ENCODE measurements at regions not wholly inside any gene's neighbourhood (a gene's known extent, or its start where the extent isn't known, plus 50 kb on each side); places are given as distances from the start of the nearest gene placed in this dataset.

DNA sequence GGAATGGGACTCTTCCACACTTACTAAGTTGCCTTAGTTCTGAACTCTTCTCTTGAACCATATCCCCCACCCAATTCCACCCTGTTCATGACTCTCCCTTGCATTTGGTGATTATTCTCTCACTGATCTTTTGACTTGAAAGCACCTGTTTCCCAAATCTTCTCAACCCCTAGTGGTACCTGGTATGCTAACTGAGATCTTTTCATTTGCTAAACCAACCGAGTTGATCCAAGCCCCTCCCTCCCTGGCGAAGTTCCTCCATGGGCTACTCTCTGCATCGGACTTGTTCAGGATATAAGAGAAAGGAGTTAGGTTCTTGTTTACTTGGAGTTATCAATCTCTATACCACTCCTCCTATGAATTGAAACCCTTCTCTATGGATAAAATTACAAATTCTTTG lies 593.5 kb downstream of the BCL11A start:
- TF ChIP-seq, protein P1, sequence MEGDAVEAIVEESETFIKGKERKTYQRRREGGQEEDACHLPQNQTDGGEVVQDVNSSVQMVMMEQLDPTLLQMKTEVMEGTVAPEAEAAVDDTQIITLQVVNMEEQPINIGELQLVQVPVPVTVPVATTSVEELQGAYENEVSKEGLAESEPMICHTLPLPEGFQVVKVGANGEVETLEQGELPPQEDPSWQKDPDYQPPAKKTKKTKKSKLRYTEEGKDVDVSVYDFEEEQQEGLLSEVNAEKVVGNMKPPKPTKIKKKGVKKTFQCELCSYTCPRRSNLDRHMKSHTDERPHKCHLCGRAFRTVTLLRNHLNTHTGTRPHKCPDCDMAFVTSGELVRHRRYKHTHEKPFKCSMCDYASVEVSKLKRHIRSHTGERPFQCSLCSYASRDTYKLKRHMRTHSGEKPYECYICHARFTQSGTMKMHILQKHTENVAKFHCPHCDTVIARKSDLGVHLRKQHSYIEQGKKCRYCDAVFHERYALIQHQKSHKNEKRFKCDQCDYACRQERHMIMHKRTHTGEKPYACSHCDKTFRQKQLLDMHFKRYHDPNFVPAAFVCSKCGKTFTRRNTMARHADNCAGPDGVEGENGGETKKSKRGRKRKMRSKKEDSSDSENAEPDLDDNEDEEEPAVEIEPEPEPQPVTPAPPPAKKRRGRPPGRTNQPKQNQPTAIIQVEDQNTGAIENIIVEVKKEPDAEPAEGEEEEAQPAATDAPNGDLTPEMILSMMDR (IDR thresholded peaks at IDR 0.05): no peak
- TF ChIP-seq POLR2A (IDR thresholded peaks at IDR 0.05): no peak
